NCI-H1436 (cell line): ENCODE measurements at regions not wholly inside any gene's neighbourhood (a gene's known extent, or its start where the extent isn't known, plus 50 kb on each side); places are given as distances from the start of the nearest gene placed in this dataset.
"Not testable (repeated sequence)": the region's sequence is repeated elsewhere in the genome, so short reads cannot be mapped to it uniquely, and the experiment has no call there.

Experiments
- DNase-seq: peaks from one replicate; lab custom pipeline; 2025; lab: John Stamatoyannopoulos, UW

DNA sequence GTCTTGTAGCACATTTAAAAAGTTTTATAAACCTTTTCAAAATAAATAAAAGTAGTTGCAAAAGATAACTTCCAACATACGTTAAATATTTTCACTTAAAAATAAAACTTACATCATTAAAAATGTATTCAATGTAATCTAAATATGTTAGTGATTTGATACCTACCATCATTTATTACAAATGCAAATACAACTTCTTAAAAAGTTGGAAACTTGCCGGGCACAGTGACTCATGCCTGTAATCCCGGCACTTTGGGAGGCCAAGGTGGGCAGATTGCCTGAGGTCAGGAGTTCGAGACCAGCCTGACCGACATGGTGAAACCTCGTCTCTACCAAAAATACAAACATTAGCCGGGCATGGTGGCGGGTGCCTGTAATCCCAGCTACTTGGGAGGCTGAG is 122.6 kb upstream of the PODXL start:
- not testable (repeated sequence) for DNase-seq

- not testable (repeated sequence) for DNase-seq
Measured at GRCh38 chr7:131676850-131677249, 120.4 kb upstream of the PODXL start.

DNA sequence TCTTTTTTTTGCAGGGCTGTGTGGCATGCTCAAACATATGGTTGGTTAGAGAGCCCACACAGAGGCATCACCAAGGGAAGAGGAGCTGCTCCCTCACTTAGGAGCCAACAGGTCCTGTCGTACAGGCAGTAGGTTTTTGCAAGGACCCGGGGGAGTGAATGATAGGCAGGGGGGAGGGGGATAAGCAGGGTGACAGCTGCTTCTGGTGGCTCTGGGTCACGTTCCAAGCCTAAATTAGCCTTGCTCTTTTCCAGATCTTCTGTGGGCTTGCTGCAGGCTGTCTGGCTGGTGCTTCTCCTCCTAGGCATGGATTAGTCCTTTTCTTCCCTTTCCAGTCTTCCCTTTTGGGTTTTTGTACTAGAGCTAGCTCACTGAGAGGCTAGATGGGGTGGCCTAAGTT is 117.7 kb upstream of the PODXL start:
- no peak for DNase-seq

DNA sequence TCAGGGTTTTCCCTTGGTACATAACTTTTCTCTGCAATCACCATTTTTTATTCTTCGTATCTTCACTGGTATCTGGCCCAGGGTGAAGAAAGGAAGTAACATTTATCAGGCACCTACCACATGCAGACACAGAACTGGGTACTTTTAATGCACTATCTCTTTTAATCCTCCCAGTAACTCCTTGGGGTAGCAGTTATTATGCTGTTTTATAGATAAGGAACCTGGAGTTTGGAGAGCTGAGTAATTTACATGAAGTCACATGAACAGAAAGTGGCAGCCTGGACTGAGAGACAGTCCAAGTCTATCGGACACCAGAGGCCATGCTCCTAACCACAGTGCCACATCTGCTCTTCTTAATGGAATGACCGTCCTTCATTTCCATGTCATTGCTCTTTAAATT is 117.1 kb upstream of the PODXL start:
- no peak for DNase-seq

GRCh38 chr7:131670406-131670805 is 114.0 kb upstream of the PODXL start:
- DNase-seq: no peak

GRCh38 chr7:131667699-131668098 is 111.3 kb upstream of the PODXL start:
- no peak for DNase-seq

DNA sequence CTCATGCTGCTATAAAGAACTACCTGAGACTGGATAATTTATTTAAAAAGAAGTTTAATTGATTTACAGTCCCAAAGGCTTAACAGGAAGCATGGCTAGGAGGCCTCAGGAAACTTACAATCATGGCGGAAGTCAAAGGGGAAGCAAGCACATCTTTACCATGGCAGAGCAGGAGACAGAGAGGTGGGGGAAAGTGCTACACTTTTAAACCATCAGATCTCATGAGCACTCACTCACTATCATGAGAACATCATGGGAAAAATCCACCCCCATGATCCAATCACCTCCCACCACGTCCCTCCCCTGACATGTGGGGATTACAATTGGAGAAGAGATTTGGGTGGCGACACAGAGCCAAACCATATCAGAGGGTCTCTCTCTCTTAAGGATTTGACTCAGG is 108.6 kb upstream of the PODXL start:
- no peak for DNase-seq

- DNase-seq: no peak
Measured at GRCh38 chr7:131664570-131664969, 108.1 kb upstream of the PODXL start.

DNA sequence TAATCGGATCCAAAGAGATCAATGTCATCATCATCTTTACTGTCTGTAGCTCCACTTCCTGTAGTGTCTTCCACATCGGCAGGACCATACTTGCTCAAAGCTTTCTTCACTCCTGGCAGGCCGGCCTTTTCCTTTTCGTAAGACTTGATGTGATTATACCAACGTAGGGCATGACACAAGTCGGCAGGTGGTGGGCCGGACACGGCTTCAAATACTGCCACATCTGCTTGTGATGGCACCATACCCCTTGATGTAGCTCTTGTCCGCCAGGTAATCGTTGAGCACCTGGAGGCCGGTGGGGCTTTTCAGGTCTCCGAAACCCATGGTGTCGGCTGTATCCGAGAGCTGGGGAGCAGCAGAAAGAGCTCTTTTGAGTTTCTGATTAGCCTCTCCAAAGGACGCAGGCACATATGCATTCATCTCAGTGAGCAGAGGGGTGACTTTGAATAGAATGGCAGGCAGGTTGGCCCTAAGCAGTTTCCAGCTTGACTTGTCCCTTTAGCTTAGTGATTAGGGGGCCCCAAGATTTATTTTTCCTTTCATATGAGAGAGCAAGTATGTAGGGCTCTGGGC is 106.0 kb upstream of the PODXL start:
- DNase-seq: not testable (repeated sequence)

DNA sequence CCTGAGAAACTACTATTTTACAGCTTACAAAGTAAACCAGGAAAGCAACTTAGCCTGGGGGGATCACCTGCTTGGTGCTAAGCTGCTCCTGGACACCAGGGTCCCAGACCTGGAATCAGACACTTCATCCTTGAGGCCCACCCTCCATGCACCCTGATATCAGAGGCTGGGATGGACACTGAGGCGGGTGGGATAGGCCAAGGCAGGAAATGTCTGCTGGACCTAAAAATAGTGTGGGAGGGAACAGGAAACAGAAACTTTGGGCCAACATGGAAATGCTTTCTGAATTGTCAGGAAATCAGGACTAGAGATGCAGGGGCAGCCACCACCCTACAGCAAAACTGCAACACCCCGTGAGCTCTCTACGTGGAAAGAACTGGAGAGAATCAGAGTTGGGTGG is 101.5 kb upstream of the PODXL start:
- DNase-seq: no peak

DNA sequence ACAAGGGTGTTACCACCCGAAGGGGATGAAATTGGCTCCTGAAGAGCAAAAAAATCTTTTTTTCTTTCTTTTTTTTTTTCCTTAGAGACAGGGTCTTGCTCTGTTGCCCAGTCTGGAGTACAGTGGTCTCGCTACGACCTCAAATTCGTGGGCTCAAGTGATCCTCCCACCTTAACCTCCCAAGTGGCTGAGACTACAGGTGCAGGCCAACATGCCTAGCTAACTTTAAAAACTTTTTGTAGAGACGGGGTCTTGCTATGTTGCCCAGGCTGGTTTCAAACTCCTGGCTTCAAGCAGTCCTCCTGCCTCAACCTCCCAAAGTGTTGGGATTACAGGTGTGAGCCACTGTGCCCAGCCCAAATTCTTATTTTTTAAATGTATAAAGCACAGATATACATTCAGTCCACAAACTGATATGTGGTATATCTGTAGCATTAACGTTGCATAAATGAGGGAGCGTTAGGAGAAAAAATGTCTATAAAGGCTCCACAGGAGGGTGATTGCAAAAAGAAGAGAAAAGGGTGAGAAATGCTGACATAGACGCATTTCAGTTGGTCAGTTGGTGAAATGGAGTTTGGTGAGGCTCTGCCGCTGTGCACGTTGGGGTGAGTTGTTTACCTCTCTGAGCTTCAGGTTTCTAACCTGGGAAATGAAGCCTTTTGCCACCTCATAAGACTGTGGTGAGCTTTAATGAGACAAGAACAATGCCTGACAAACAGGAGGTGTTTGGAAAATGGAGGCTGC is 100.7 kb upstream of the PODXL start:
- DNase-seq: no peak

DNA sequence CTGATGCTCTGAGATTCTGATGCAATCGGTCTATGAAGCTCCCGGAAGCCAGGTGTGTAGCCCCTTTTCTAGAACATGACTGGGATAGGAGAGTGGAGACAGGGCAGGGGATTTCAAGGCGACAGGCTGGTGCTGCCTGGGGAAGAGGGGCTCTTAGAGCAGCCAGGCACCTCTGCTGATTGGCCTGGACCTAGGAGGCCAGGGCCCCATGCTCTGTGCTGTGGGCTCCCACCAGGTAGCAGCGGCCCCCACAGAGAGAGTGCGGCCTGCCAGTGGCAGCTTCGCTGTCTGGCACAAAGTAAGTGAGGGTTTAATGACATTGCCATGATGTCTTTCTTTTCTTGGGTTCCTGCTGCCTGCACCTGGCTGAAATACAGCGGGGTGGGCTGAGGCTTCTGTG is 99.4 kb upstream of the PODXL start:
- no peak for DNase-seq

- no peak for DNase-seq
Measured at GRCh38 chr7:131655447-131655846, 99.0 kb upstream of the PODXL start.

DNA sequence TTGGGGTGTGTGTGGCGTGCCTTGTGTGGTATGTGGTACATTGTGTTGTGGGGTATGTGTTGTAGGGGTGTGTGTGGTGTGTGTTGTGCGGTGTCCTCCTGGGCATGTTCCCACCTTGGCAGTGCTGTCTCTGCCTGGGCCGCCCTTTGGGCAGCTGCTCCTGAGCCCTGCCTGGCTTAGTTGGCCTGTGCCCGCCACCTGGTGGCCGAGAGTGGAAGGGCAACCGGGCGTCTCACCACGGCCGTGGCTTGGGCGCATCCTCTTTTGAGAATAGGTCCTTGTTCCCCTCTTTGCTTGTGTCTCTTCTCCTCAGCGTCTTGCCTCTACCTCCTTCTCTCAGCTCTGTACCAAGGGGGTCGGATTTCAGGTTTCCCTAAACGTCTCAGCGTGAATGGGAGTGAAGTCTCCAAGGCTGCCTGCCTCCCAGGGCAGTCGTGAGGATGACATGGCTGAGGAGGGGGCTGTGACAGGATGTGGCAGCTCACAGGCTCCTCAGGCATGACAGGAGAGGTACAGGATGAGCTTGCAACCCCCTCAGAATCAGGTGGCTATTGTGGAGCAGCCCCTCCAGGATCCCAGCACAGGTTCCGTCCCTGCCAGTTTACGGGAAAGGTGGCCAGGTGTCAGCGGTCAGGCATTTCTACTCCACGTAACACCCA is 98.4 kb upstream of the PODXL start:
- DNase-seq: peak; percentile 78

DNA sequence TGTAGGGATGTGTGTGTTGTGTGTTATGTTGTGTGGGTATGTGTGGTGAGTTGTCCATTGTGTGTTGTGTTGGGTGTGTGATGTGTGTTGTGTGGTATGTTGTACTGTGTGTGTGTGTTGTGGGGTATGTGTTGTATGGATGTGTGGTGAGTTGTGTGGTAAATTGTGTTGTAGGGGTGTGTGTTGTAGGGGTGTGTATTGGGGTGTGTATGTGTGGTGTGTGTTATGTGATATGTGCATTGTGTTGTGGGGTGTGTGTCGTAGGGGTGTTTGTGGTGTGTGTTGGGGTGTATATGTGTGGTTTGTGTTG is 97.8 kb upstream of the PODXL start:
- DNase-seq: no peak

DNA sequence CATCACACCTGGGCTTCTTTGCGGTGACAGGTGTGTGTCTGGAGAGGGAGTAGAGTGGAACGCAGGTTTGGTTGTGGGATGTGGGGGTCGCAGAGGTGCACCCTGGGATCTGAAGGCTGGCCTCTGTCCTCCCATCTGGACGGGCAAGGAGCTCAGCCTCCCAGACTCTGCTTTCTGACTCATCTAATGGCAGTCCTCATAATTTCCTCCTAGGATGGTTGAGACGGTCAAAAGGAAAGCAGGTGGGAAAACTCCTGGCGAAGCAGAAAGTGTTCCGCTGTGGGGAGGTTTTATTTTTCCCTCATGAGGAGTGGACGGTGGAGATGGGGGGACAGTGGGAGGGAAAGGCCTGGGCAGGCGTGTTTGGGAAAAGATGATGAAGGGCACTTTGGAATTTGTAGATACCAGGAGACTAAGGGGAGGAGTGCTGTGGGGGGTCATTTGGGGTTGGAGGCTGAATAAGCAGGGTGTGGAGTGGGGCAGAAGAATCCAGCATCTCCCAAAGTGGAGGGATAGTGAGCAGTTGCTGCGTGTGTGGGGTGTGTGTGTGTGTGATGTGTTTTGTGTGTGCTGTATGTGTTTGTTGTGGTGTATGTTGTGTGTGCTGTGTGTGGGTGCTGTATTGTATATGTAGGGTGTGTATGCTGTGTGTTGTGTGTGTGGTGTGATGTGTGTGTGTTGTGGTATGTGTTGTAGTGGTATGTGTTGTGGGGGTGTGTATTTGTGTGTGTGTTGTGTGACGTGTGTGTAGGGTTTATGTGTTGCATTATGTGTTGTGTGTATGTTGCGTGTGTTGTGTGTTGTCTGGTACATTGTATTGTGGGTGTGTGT is 97.2 kb upstream of the PODXL start:
- DNase-seq: no peak

DNA sequence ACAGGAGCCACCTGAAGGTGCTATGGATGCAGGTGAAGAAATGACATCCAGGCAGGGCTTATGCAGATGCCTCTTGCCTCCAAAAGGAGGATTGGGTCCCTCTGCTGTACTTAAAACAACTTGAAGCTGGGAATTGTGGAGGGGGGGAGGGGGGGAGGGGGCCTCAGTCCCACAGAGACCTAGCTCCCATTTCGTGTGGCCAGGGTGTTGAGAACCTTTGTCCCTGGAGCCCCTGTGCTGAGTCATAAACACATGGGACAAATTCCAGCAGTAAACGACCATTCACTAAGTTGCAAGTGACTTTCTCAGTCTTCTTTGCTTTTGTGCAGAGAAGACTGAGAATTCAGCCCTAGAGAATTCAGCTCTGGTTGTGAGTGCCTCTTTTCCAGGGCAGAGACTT is 96.5 kb upstream of the PODXL start:
- DNase-seq: no peak

- DNase-seq: no peak
Measured at GRCh38 chr7:131652194-131652593, 95.8 kb upstream of the PODXL start.

GRCh38 chr7:131649879-131650278 is 93.5 kb upstream of the PODXL start:
- DNase-seq: no peak

DNA sequence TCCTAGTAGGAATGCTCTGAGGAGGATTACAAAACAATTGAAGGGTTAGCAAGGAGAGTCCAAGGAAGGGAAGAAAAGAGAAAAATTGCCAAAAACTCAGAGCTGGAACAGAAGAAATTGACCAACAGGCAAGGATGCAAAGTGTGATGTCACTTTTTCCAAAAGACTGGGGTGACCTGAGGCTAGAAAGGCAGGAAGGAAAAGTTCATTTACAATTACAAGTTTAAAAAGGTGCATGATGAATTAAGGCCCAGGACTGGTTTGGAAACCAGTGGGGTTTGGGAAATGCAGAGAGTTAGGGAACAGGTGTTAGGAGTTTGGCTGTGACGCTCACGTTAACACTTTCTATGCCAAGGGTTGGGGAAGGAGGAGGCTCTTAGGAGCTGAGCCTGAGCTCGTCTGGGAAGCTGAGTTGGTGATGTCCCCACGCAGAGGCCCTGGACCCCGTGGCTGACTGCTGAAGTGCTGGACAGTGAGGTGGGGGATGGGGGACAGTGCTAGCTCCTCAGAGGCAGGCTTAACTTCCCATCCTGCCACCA is 92.6 kb upstream of the PODXL start:
- DNase-seq: no peak

- no peak for DNase-seq
Measured at GRCh38 chr7:131648491-131648890, 92.1 kb upstream of the PODXL start.

- no peak for DNase-seq
Measured at GRCh38 chr7:131646203-131646602, 89.8 kb upstream of the PODXL start.

DNA sequence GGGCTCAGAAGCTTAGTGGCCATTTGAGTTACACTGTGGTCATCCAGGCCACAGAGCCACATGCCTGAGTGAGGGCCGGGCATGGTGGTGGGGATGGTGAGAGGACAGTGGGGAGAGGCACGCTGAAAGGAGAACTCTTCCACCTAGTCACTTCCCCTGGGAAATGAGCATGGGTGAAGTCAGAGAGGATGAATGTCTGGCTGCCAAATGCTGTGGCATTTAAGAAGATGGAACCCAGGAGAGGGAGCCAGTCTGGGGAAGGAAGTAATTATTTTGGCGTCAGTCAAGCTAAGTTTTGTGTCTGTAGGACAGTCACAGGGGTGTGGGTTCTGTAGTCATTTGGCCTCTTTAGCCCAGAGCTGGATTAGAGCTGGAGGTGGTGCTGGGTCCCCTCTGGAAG is 86.0 kb upstream of the PODXL start:
- DNase-seq: no peak
